PC-9 (cell line): ENCODE measurements at regions not wholly inside any gene's neighbourhood (a gene's known extent, or its start where the extent isn't known, plus 50 kb on each side); places are given as distances from the start of the nearest gene placed in this dataset.

Source experiments
- BruUV-seq: library from RNA; stranded (reverse); fragments of 400-500 nt; replicated peaks from 2 replicates; lab custom pipeline; 2021; lab: Mats Ljungman, UMichigan
- CTCF ChIA-PET: fragments of 300-600 bp; sonication (Branson Sonifier 250); formaldehyde crosslinking; loops from one replicate; lab custom pipeline; 2022; ENCODE audit warnings: antibody characterized with exemption; lab: Charles Lee
- POLR2A ChIA-PET: fragments of 300-600 bp; sonication (Branson Sonifier 250); formaldehyde crosslinking; loops from one replicate; lab custom pipeline; 2022; ENCODE audit warnings: antibody characterized with exemption; ENCODE audit not compliant: unreplicated experiment; lab: Charles Lee
- DNase-seq, 2 experiments: peaks; one replicate each; pipeline versions ENCODE4 v3.0.0 to v3.0.0-alpha.2; 2015 to 2022; ENCODE audit warnings: mixed read lengths in 1 of 2
- H2AFZ ChIP-seq: fragments of 200-600 bp; sonication (generic); 2 replicates; pipeline ENCODE4 v1.8.1; 2017; ENCODE audit warnings: antibody characterized with exemption
- H3F3A ChIP-seq: fragments of 200-600 bp; sonication (generic); 2 replicates; pipeline ENCODE4 v1.8.1; 2017; ENCODE audit warnings: antibody characterized with exemption, mild to moderate bottlenecking, low read depth; ENCODE audit not compliant: insufficient read depth
- H3K27ac ChIP-seq: fragments of 200-600 bp; sonication (generic); 2 replicates; pipeline ENCODE4 v1.6.1; 2016; ENCODE audit warnings: mixed run types
- H3K27me3 ChIP-seq: fragments of 200-600 bp; sonication (generic); 2 replicates; pipeline ENCODE4 v1.6.1; 2016; ENCODE audit warnings: low read depth, mixed run types; ENCODE audit not compliant: insufficient read depth
- H3K36me3 ChIP-seq: fragments of 200-600 bp; sonication (generic); 2 replicates; pipeline ENCODE4 v1.6.1; 2016; ENCODE audit warnings: low read depth, mixed run types
- H3K4me1 ChIP-seq: fragments of 200-600 bp; sonication (generic); replicated peaks from 2 replicates; pipeline ENCODE4 v1.6.1; 2016; ENCODE audit warnings: mixed run types; ENCODE audit not compliant: insufficient read depth
- H3K4me2 ChIP-seq: fragments of 200-600 bp; sonication (generic); 2 replicates; pipeline ENCODE4 v1.6.1; 2017; ENCODE audit warnings: mixed run types
- H3K4me3 ChIP-seq: fragments of 200-600 bp; sonication (generic); 2 replicates; pipeline ENCODE4 v1.6.1; 2016; ENCODE audit warnings: mixed run types
- H3K79me2 ChIP-seq: fragments of 200-600 bp; sonication (generic); 2 replicates; pipeline ENCODE4 v1.6.1; 2017; ENCODE audit warnings: low read depth, mixed run types
- H3K9me2 ChIP-seq: fragments of 200-600 bp; sonication (generic); 2 replicates; pipeline ENCODE4 v1.8.1; 2017; ENCODE audit warnings: mild to moderate bottlenecking; ENCODE audit not compliant: insufficient read depth
- H3K9me3 ChIP-seq: fragments of 200-600 bp; sonication (generic); 2 replicates; pipeline ENCODE4 v1.8.1; 2016; ENCODE audit warnings: low read depth; ENCODE audit not compliant: insufficient read depth
- H4K20me1 ChIP-seq: fragments of 200-600 bp; sonication (generic); 2 replicates; pipeline ENCODE4 v1.8.1; 2017; ENCODE audit not compliant: insufficient read depth
- CTCF ChIP-seq: fragments of 200-600 bp; sonication (generic); conservative IDR thresholded peaks from 2 replicates; pipeline ENCODE4 v1.6.1; 2017; ENCODE audit warnings: mixed run types, antibody characterized with exemption, mild to moderate bottlenecking, moderate library complexity
- EZH2 ChIP-seq: fragments of 200-600 bp; sonication (generic); IDR thresholded peaks from 2 replicates; pipeline ENCODE4 v1.8.0; 2017; ENCODE audit warnings: antibody characterized with exemption, low read depth
- intact Hi-C: fragments of 100-400 bp; cut with micrococcal nuclease; formaldehyde crosslinking; loops from one replicate; pipeline ENCODE4 v1.10.0; 2022; ENCODE audit not compliant: unreplicated experiment

GRCh38 chr7:46990761-46991160 lies 591.1 kb downstream of the TNS3 start:
- TF ChIP-seq CTCF (no peak), EZH2 (no peak)
- POLR2A ChIA-PET, result no interaction called here
- CTCF ChIA-PET, result no interaction called here
- H3K27me3 ChIP-seq, result 0 out of 2 replicates have a peak, but pooled peaks cover 3% of the 10 kb centered on the region
- H3K79me2 ChIP-seq, result no peaks in the 10 kb centered on the region
- BruUV-seq, result no TSS peak
- no peaks in the 10 kb centered on the region for H3K36me3 ChIP-seq
- no peaks in the 10 kb centered on the region for H4K20me1 ChIP-seq
- H3K9me2 ChIP-seq, result no peaks in the 10 kb centered on the region
- H3K4me2 ChIP-seq, result no peak overlapping the region
- intact Hi-C loops, result no loop called here
- H2AFZ ChIP-seq, result no peak overlapping the region
- H3K4me3 ChIP-seq, result no peak overlapping the region
- no peaks in the 10 kb centered on the region for H3K4me1 ChIP-seq
- no peaks in the 10 kb centered on the region for H3F3A ChIP-seq
- H3K9me3 ChIP-seq, result no peaks in the 10 kb centered on the region
- H3K27ac ChIP-seq, result no peak overlapping the region
- no peak for DNase-seq

GRCh38 chr7:46989247-46989646 lies 592.7 kb downstream of the TNS3 start:
- TF ChIP-seq EZH2 (no peak), CTCF (no peak)
- Histone ChIP-seq H2AFZ (no peak overlapping the region), H3K9me2 (no peaks in the 10 kb centered on the region), H3K4me2 (no peak overlapping the region), H3K4me1 (no peaks in the 10 kb centered on the region), H4K20me1 (no peaks in the 10 kb centered on the region), H3K9me3 (no peaks in the 10 kb centered on the region), H3K79me2 (no peaks in the 10 kb centered on the region), H3K27ac (no peak overlapping the region), H3F3A (no peaks in the 10 kb centered on the region), H3K27me3 (0 out of 2 replicates have a peak, but pooled peaks cover 3% of the 10 kb centered on the region), H3K36me3 (no peaks in the 10 kb centered on the region), H3K4me3 (no peak overlapping the region)
- no TSS peak for BruUV-seq
- intact Hi-C loops, result no loop called here
- no peak for DNase-seq
- POLR2A ChIA-PET, result no interaction called here
- CTCF ChIA-PET, result no interaction called here

- ChIA-PET CTCF (no interaction called here), POLR2A (no interaction called here)
- Histone ChIP-seq H3F3A (no peaks in the 10 kb centered on the region), H3K79me2 (no peaks in the 10 kb centered on the region), H3K27me3 (no peaks in the 10 kb centered on the region), H3K9me3 (no peaks in the 10 kb centered on the region), H3K4me3 (no peak overlapping the region), H2AFZ (no peak overlapping the region), H3K4me2 (no peak overlapping the region), H3K27ac (no peak overlapping the region), H3K36me3 (no peaks in the 10 kb centered on the region), H3K4me1 (no peaks in the 10 kb centered on the region), H4K20me1 (no peaks in the 10 kb centered on the region), H3K9me2 (no peaks in the 10 kb centered on the region)
- TF ChIP-seq EZH2 (no peak), CTCF (no peak)
- intact Hi-C loops, result no loop called here
- no TSS peak for BruUV-seq
- no peak for DNase-seq
These were observed 599.0 kb downstream of the TNS3 start for GRCh38 chr7:46982928-46983327.
